ENCODE measurements at regions not wholly inside any gene's neighbourhood (a gene's known extent, or its start where the extent isn't known, plus 50 kb on each side); places are given as distances from the start of the nearest gene placed in this dataset.

GRCh38 chr6:65776332-65776731 is 69.3 kb upstream of the EYS start:
- no peak for DNase-seq

DNA sequence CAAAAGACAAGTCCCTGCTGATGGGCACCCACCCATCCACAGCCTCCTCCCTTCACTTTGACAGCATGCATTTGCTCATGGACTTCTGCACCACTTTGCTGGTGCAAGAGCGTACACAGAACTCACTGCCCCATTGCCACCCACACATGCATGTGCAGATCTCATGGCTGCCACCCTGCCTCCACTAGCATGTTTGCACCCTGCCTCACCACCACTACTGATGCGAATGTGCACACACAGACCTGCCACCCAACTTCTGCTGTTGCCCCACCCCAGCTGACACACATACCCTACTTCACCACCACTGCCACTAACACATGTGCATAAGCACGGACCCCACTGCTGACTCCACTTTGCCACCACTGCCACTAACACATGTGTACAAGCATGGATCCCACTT is 64.9 kb upstream of the EYS start:
- DNase-seq, result no peak

DNA sequence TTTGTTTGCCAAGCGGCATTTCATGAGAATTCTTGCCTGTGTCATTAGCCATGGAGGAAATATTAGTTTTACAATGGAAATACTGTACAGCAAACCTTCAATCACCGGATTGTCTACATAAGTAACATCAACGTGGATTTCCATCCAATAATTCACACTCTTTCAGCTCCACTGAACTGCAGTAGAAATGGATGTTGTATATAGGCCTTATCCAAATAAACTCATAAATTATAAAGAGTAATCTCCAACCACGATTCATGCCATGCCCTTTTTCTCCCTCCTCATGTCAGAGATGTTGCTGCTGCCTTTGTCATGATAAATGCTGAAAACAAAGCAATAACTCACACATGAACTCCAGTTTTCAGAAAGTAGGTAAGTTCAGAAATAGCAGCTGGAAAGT is 54.9 kb upstream of the EYS start:
- no peak for DNase-seq

DNA sequence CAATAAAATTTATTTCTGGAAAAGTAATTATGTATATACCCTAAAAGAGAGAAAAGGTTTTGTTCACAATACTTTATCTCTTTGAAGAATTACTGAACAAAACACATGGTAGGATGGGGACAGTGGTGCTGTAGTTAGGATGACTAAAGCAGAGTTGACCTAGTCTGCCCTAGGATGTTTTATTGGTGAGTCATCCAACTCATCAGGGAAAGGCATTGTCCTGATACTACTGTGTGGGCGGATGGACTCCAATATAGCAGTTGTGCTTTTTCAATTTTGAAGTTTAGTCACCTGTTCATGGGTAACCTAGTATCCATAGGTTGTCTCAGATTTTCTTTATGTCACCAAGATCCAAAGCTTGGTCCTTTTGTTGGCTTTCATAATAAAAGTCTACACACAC is 53.3 kb upstream of the EYS start:
- DNase-seq, result no peak
